HepG2 (cell line): ENCODE measurements at regions not wholly inside any gene's neighbourhood (a gene's known extent, or its start where the extent isn't known, plus 50 kb on each side); places are given as distances from the start of the nearest gene placed in this dataset.

Experiments used
- ATAC-seq: fragments of 200-7000 bp; cut with Tn5 transposase; 3 replicates; pipeline ENCODE4 v1.9.1; 2020; ENCODE audit warnings: mild to moderate bottlenecking, moderate library complexity
- BruUV-seq: library from RNA; stranded (reverse); fragments of 400-500 nt; replicated peaks from 2 replicates; lab custom pipeline; 2021; lab: Mats Ljungman, UMichigan
- CTCF ChIA-PET: fragments of 300-600 bp; formaldehyde crosslinking; extraction: SDS; loops from one replicate; lab custom pipeline; 2021; ENCODE audit warnings: low total read pairs, inconsistent platforms, low intra/inter-chr PET ratio; lab: Yijun Ruan, JAX
- POLR2A ChIA-PET: fragments of 350-600 bp; sonication (Branson Sonifier 250); formaldehyde crosslinking; loops from one replicate; lab custom pipeline; 2020; ENCODE audit warnings: antibody characterized with exemption, inconsistent platforms; lab: Yijun Ruan, JAX
- DNase-seq: peaks from one replicate; pipeline ENCODE4 v3.0.0-alpha.2; 2015; ENCODE audit warnings: low spot score
- FAIRE-seq: peaks from 3 replicates; lab custom pipeline; 2011; peaks lifted over from hg19 to GRCh38; lab: Jason Lieb, UNC
- H2AFZ ChIP-seq: one replicate; pipeline ENCODE4 v1.6.1; 2011; ENCODE audit warnings: low read length, inconsistent platforms
- H3K27ac ChIP-seq: fragments of 300-600 bp; 3 replicates; pipeline ENCODE4 v1.8.0; 2011; ENCODE audit warnings: mixed run types, mild to moderate bottlenecking, mixed read lengths, low read length, inconsistent platforms; ENCODE audit not compliant: insufficient read depth; ENCODE audit errors: extremely low read length
- H3K27me3 ChIP-seq, 2 experiments: fragments of 200-600 bp in 1 of 2; 2 replicates in 1 of 2; 3 replicates in 1 of 2; pipeline versions ENCODE4 v1.6.0 to v1.8.0; 2011; ENCODE audit warnings: low read length in 2 of 2, mild to moderate bottlenecking in 2 of 2, moderate library complexity in 2 of 2, inconsistent platforms in 1 of 2; ENCODE audit not compliant: insufficient read depth in 2 of 2, control insufficient read depth in 1 of 2
- H3K36me3 ChIP-seq, 2 experiments: fragments of 200-600 bp in 1 of 2; replicated peaks in 1 of 2; 2 replicates in 1 of 2; 3 replicates in 1 of 2; pipeline versions ENCODE4 v1.5.1 to v1.8.0; 2011; ENCODE audit warnings: low read length in 2 of 2, inconsistent platforms in 1 of 2; ENCODE audit not compliant: insufficient read depth in 2 of 2, control insufficient read depth in 1 of 2
- H3K4me1 ChIP-seq: 2 replicates; pipeline ENCODE4 v1.5.1; 2012; ENCODE audit warnings: low read length, inconsistent platforms; ENCODE audit not compliant: insufficient read depth
- H3K4me2 ChIP-seq: 2 replicates; pipeline ENCODE4 v1.6.0; 2011; ENCODE audit warnings: low read depth, low read length, inconsistent platforms
- H3K4me3 ChIP-seq, 3 experiments: fragments of 200-600 bp in 1 of 3; sonication (generic), shearing (Covaris generic) in 1 of 3; replicated peaks in 1 of 3; 2 replicates each; pipeline ENCODE4 v1.5.1; 2011 to 2016; ENCODE audit warnings: low read length in 3 of 3, inconsistent platforms in 2 of 3, low read depth in 2 of 3, mild to moderate bottlenecking in 2 of 3, control low read depth in 1 of 3, mixed read lengths in 1 of 3; ENCODE audit not compliant: insufficient read depth in 1 of 3
- H3K79me2 ChIP-seq: one replicate; pipeline ENCODE4 v1.6.1; 2011; ENCODE audit warnings: low read length, inconsistent platforms; ENCODE audit not compliant: insufficient read depth
- H3K9ac ChIP-seq: 2 replicates; pipeline ENCODE4 v1.6.0; 2011; ENCODE audit warnings: mild to moderate bottlenecking, low read depth, low read length, inconsistent platforms; ENCODE audit not compliant: insufficient read depth
- H3K9me3 ChIP-seq: 2 replicates; pipeline ENCODE4 v1.5.1; 2012; ENCODE audit warnings: mild to moderate bottlenecking, low read length
- H4K20me1 ChIP-seq: 2 replicates; pipeline ENCODE4 v1.6.0; 2011; ENCODE audit warnings: inconsistent platforms, mild to moderate bottlenecking, low read length, moderate library complexity; ENCODE audit not compliant: insufficient read depth
- BORCS8-MEF2B ChIP-seq: sonication (generic); formaldehyde crosslinking; IDR thresholded peaks from 2 replicates; pipeline ENCODE4 v1.8.0; 2022; ENCODE audit warnings: mild to moderate bottlenecking, missing genetic modification reagents
- DMAP1 ChIP-seq: IDR thresholded peaks from 2 replicates; pipeline ENCODE4 v1.6.1; 2016
- DNMT3B ChIP-seq: conservative IDR thresholded peaks from 2 replicates; pipeline ENCODE4 v1.6.1; 2016; ENCODE audit warnings: missing biosample characterization, control low read depth
- HOXD1 ChIP-seq: sonication (generic); formaldehyde crosslinking; IDR thresholded peaks from 2 replicates; pipeline ENCODE4 v1.5.0; 2020; ENCODE audit warnings: missing genetic modification reagents
- NCOR1 ChIP-seq: fragments of 200-600 bp; sonication (generic); IDR thresholded peaks from 2 replicates; pipeline ENCODE4 v1.7.0; 2017; ENCODE audit warnings: antibody characterized with exemption, low read length, borderline replicate concordance
- REXO4 ChIP-seq: sonication (generic); formaldehyde crosslinking; IDR thresholded peaks from 2 replicates; pipeline ENCODE4 v1.8.0; 2022; ENCODE audit warnings: missing genetic modification reagents, mild to moderate bottlenecking, borderline replicate concordance
- SAP130 ChIP-seq: IDR thresholded peaks from 2 replicates; pipeline ENCODE4 v1.6.1; 2016; ENCODE audit warnings: low read depth
- SRY ChIP-seq: sonication (generic); formaldehyde crosslinking; IDR thresholded peaks from 2 replicates; pipeline ENCODE4 v1.8.0; 2022; ENCODE audit warnings: mild to moderate bottlenecking, missing genetic modification reagents
- ZBTB7A ChIP-seq: sonication (generic); formaldehyde crosslinking; IDR thresholded peaks from 2 replicates; pipeline ENCODE4 v1.8.0; 2022; ENCODE audit warnings: mild to moderate bottlenecking, missing genetic modification reagents
- ZNF138 ChIP-seq: sonication (generic); formaldehyde crosslinking; IDR thresholded peaks from 2 replicates; pipeline ENCODE4 v1.5.0; 2020; ENCODE audit warnings: mild to moderate bottlenecking, low read depth, missing genetic modification reagents
- ZNF230 ChIP-seq: sonication (generic); formaldehyde crosslinking; IDR thresholded peaks from 2 replicates; pipeline ENCODE4 v1.4.0; 2020; ENCODE audit warnings: mild to moderate bottlenecking, missing genetic modification reagents
- ZNF432 ChIP-seq: sonication (generic); formaldehyde crosslinking; IDR thresholded peaks from 2 replicates; pipeline ENCODE4 v1.5.0; 2020; ENCODE audit warnings: missing genetic modification reagents, mild to moderate bottlenecking, borderline replicate concordance
- ZNF446 ChIP-seq: sonication (generic); formaldehyde crosslinking; IDR thresholded peaks from 2 replicates; pipeline ENCODE4 v1.5.0; 2020; ENCODE audit warnings: mild to moderate bottlenecking, missing genetic modification reagents
- ZNF598 ChIP-seq: sonication (generic); formaldehyde crosslinking; IDR thresholded peaks from 2 replicates; pipeline ENCODE4 v1.5.1; 2020; ENCODE audit warnings: mild to moderate bottlenecking, missing genetic modification reagents, borderline replicate concordance
- ZNF670 ChIP-seq: sonication (generic); formaldehyde crosslinking; IDR thresholded peaks from 2 replicates; pipeline ENCODE4 v1.8.0; 2022; ENCODE audit warnings: mild to moderate bottlenecking, missing genetic modification reagents, borderline replicate concordance
- ZNF768 ChIP-seq: sonication (generic); formaldehyde crosslinking; IDR thresholded peaks from 2 replicates; pipeline ENCODE4 v1.4.0; 2020; ENCODE audit warnings: missing genetic modification reagents
- ZSCAN25 ChIP-seq: sonication (generic); formaldehyde crosslinking; IDR thresholded peaks from 2 replicates; pipeline ENCODE4 v1.8.0; 2022; ENCODE audit warnings: mild to moderate bottlenecking, missing genetic modification reagents
- WGBS: methylation state at CpG from one replicate; pipeline ENCODE4 v1.1.6; 2017; ENCODE audit warnings: low lambda C conversion rate; 5-methylcytosine and 5-hydroxymethylcytosine counted together
- in situ Hi-C: cut with HindIII; loops from 2 replicates; pipeline ENCODE4 v1.10.0; 2017; ENCODE audit warnings: low pct_unique_long_range_greater_than_20kb; ENCODE audit not compliant: extremely low pct_ligation_motif_present
- intact Hi-C: fragments of 100-400 bp; cut with micrococcal nuclease; formaldehyde crosslinking; loops from one replicate; pipeline ENCODE4 v1.10.0; 2022; ENCODE audit not compliant: unreplicated experiment
- TF ChIP-seq, protein P1 (sequence below): sonication (generic); formaldehyde crosslinking; IDR thresholded peaks from 2 replicates; pipeline ENCODE4 v1.5.0; 2020; ENCODE audit warnings: missing genetic modification reagents, mild to moderate bottlenecking, borderline replicate concordance

DNA sequence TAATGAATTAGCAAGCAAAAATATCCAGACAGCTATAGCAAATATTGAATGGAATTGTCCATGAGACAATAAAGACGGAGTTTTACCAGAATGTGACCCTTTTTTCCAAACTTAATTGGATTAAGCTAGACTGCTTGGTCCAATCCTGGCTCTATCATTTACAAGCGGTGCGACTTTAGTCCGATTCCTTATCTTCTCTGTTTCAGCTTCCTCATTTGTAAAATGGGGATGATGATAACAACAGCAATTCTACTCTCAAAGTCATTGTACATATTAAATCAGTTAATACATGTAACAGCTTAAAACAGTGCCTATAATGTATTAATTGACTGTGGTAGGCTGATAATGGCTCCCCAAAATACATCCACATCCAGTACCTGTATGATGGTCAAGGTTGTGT is 62.1 kb upstream of the CRBN start:
- Histone ChIP-seq H2AFZ (no peak overlapping the region), H3K27ac (no peak overlapping the region), H3K27me3 (no peaks in the 10 kb centered on the region), H4K20me1 (no peaks in the 10 kb centered on the region), H3K4me2 (no peak overlapping the region), H3K9ac (no peak overlapping the region), H3K4me1 (no peaks in the 10 kb centered on the region), H3K36me3 (no peaks in the 10 kb centered on the region), H3K9me3 (no peaks in the 10 kb centered on the region), H3K79me2 (no peaks in the 10 kb centered on the region), H3K4me3 (no peak overlapping the region)
- CTCF ChIA-PET: no interaction called here
- TF ChIP-seq HOXD1 (CRISPR knock-in tag) (no peak), SRY (CRISPR knock-in tag) (no peak), ZNF446 (CRISPR knock-in tag) (no peak), NCOR1 (no peak), DMAP1 (CRISPR knock-in tag) (no peak), ZSCAN25 (CRISPR knock-in tag) (no peak), ZNF768 (no peak), ZNF598 (CRISPR knock-in tag) (no peak), ZNF670 (CRISPR knock-in tag) (no peak)
- no peak for FAIRE-seq
- no TSS peak for BruUV-seq
- POLR2A ChIA-PET: no interaction called here
- in situ Hi-C loops (no loop called here), intact Hi-C loops (no loop called here)
- no peak for ATAC-seq
- 68% methylated on average over 4 of the region's 4 CpGs for WGBS
- DNase-seq: no peak

DNA sequence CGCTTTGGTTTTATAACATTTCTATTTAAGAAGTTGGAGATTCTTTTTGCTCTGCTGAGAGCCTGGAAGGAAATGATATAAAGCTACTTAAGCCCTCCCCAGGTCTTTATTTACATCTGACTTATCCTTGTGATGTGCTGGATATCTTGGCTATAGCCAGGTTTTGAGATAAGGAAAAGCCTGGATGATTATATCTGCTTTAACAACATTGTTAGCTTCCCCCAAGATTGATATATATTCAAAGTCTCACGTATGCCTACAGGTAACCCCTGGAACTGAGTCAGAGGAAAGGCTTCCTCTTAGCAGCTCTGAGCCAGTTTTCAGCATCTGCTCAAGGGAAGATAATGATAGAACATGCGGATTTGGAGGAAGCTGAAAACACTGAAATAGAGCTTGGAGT is 61.5 kb upstream of the CRBN start:
- no peaks in the 10 kb centered on the region for H3K79me2 ChIP-seq
- POLR2A ChIA-PET: no interaction called here
- no peak overlapping the region for H3K4me3 ChIP-seq
- H3K4me1 ChIP-seq: no peaks in the 10 kb centered on the region
- intact Hi-C loops (no loop called here), in situ Hi-C loops (no loop called here)
- DNase-seq (no peak), FAIRE-seq (no peak), ATAC-seq (no peak)
- no peaks in the 10 kb centered on the region for H3K36me3 ChIP-seq
- 0% methylated on average over 3 of the region's 3 CpGs for WGBS
- H3K27me3 ChIP-seq: no peaks in the 10 kb centered on the region
- H4K20me1 ChIP-seq: no peaks in the 10 kb centered on the region
- H3K9ac ChIP-seq: no peak overlapping the region
- no peak overlapping the region for H3K27ac ChIP-seq
- H3K4me2 ChIP-seq: no peak overlapping the region
- CTCF ChIA-PET: no interaction called here
- no peaks in the 10 kb centered on the region for H3K9me3 ChIP-seq
- no peak overlapping the region for H2AFZ ChIP-seq
- BruUV-seq: no TSS peak
- no peak for TF ChIP-seq ZNF230
- no peak for TF ChIP-seq SAP130 (CRISPR knock-in tag)
- TF ChIP-seq REXO4 (CRISPR knock-in tag): no peak
- TF ChIP-seq ZBTB7A (CRISPR knock-in tag): no peak
- no peak for TF ChIP-seq DNMT3B
- TF ChIP-seq, protein P1, sequence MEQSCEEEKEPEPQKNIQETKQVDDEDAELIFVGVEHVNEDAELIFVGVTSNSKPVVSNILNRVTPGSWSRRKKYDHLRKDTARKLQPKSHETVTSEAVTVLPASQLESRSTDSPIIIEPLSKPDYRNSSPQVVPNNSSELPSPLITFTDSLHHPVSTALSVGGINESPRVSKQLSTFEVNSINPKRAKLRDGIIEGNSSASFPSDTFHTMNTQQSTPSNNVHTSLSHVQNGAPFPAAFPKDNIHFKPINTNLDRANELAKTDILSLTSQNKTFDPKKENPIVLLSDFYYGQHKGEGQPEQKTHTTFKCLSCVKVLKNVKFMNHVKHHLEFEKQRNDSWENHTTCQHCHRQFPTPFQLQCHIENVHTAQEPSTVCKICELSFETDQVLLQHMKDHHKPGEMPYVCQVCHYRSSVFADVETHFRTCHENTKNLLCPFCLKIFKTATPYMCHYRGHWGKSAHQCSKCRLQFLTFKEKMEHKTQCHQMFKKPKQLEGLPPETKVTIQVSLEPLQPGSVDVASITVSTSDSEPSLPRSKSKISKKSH (CRISPR knock-in tag): no peak
- TF ChIP-seq BORCS8-MEF2B (CRISPR knock-in tag): no peak
- TF ChIP-seq ZNF138 (CRISPR knock-in tag): no peak
- TF ChIP-seq ZNF432 (CRISPR knock-in tag): no peak
